ENCODE measurements at regions not wholly inside any gene's neighbourhood (a gene's known extent, or its start where the extent isn't known, plus 50 kb on each side); places are given as distances from the start of the nearest gene placed in this dataset.

DNA sequence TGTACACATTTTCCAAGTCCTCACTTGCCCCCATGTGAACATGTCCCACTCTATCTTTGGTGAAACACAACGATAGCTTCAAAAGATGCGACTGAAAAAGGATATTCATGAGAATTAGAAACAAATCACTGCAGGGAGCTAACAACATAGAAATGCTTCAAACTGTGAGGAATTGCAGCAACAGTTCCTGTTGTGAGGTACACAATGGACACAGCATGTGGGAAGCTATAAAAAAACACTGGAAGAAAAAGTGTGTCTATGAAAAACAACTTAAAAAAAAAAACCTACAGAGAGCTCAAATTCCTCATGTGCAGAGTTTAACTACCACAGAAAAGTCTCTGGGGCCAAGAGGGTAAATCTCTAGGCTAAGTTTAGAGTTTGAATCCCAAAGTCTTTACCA is 51.6 kb upstream of the BLTP1 start:
- 58 to 64% methylated on average over 2 of the region's 2 CpGs for WGBS, 2 donors
- TF ChIP-seq, protein P1, sequence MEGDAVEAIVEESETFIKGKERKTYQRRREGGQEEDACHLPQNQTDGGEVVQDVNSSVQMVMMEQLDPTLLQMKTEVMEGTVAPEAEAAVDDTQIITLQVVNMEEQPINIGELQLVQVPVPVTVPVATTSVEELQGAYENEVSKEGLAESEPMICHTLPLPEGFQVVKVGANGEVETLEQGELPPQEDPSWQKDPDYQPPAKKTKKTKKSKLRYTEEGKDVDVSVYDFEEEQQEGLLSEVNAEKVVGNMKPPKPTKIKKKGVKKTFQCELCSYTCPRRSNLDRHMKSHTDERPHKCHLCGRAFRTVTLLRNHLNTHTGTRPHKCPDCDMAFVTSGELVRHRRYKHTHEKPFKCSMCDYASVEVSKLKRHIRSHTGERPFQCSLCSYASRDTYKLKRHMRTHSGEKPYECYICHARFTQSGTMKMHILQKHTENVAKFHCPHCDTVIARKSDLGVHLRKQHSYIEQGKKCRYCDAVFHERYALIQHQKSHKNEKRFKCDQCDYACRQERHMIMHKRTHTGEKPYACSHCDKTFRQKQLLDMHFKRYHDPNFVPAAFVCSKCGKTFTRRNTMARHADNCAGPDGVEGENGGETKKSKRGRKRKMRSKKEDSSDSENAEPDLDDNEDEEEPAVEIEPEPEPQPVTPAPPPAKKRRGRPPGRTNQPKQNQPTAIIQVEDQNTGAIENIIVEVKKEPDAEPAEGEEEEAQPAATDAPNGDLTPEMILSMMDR (IDR thresholded peaks at IDR 0.05; ENCODE audit: control extremely low read depth, extremely low read depth) = no peak
- no peak overlapping the region for H3K4me3 ChIP-seq

DNA sequence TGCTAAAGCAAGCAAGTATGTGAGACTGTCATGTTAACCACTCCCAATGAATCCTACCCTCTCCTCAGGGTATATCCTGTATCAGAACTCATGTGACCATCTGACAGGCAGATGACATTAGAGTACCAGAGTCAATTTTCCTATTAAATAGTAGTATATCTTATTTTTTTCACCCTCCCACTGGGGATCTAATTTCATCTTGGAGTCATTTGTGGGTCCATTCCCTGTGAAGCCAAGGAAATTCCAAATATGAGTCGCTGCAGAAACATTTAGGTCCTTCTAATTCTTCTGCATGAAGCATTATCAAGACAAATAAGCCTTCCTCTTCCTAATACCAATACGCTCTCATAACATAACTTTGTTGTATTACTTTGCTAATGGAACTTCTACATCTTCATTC is 52.2 kb upstream of the BLTP1 start:
- Histone ChIP-seq H3K9me3 (ENCODE audit: control insufficient read depth in 4 of 4, insufficient read depth in 3 of 4, low read length in 3 of 4) (no peaks in the 10 kb centered on the region), H3K4me3 (no peak overlapping the region), H3K27ac (ENCODE audit: low read depth in 1 of 2, low read length in 1 of 2) (no peak overlapping the region), H3K9ac (ENCODE audit: insufficient read depth in 1 of 2, low read length in 2 of 2) (no peak overlapping the region), H3K4me1 (ENCODE audit: control insufficient read depth in 5 of 5, insufficient read depth in 5 of 5, low read length in 5 of 5) (no peaks in the 10 kb centered on the region), H3K36me3 (ENCODE audit: control insufficient read depth in 4 of 4, insufficient read depth in 4 of 4, low read length in 4 of 4) (no peaks in the 10 kb centered on the region), H3K27me3 (ENCODE audit: control insufficient read depth in 3 of 3, insufficient read depth in 3 of 3, low read length in 2 of 3) (no peaks in the 10 kb centered on the region)
- ATAC-seq (ENCODE audit: insufficient read depth, low FRiP score) = no peak
- DNase-seq = no peak
- 85 to 94% methylated on average over 2 of the region's 2 CpGs for WGBS, 2 donors
- TF ChIP-seq, protein P1 (IDR thresholded peaks at IDR 0.05; ENCODE audit: control extremely low read depth, extremely low read depth) = no peak

More for the DNA sequence above, 51.6 kb upstream of the BLTP1 start:
- Histone ChIP-seq H3K27ac (ENCODE audit: low read depth in 1 of 2, low read length in 1 of 2) (no peak overlapping the region), H3K36me3 (ENCODE audit: control insufficient read depth in 4 of 4, insufficient read depth in 4 of 4, low read length in 4 of 4) (no peaks in the 10 kb centered on the region), H3K9ac (ENCODE audit: insufficient read depth in 1 of 2, low read length in 2 of 2) (no peak overlapping the region), H3K9me3 (ENCODE audit: control insufficient read depth in 4 of 4, insufficient read depth in 3 of 4, low read length in 3 of 4) (no peaks in the 10 kb centered on the region), H3K4me1 (ENCODE audit: control insufficient read depth in 5 of 5, insufficient read depth in 5 of 5, low read length in 5 of 5) (no peaks in the 10 kb centered on the region), H3K27me3 (ENCODE audit: control insufficient read depth in 3 of 3, insufficient read depth in 3 of 3, low read length in 2 of 3) (no peaks in the 10 kb centered on the region)
- DNase-seq = no peak
- no peak for ATAC-seq (ENCODE audit: insufficient read depth, low FRiP score)

DNA sequence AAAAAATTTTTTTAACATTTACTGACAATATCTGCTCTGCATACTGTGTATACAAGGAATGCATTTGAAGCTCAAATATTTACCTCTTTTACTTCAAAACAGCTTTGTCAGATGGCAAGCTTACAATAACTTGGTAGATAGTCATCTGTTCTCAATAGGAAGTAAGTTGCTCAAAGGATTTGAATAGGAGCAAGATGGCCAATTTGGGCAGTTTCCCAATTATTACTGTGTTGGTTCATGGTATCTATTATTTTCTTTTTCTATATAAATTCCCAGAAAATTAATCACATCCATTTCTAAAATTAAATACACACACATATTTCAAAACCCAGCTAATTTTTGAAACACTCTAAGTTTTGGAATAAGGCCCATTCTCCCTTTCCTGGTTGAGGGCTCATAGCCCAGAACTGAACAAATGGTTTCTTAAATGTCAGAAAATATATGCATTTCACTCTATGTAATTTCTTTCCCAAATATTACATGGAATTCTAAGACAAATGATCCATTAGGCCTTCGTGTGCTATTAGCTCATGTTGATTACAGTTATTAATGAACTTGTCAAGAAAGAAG is 60.2 kb upstream of the BLTP1 start:
- Histone ChIP-seq H3K4me1 (ENCODE audit: control insufficient read depth in 5 of 5, insufficient read depth in 5 of 5, low read length in 5 of 5) (peaks cover 0 to 11% (median under 1%) of the 10 kb centered on the region in 5 donors), H3K27ac (ENCODE audit: low read depth in 1 of 2, low read length in 1 of 2) (no peak overlapping the region), H3K36me3 (ENCODE audit: control insufficient read depth in 4 of 4, insufficient read depth in 4 of 4, low read length in 4 of 4) (no peaks in the 10 kb centered on the region), H3K9ac (ENCODE audit: insufficient read depth in 1 of 2, low read length in 2 of 2) (no peak overlapping the region), H3K27me3 (ENCODE audit: control insufficient read depth in 3 of 3, insufficient read depth in 3 of 3, low read length in 2 of 3) (no peaks in the 10 kb centered on the region), H3K4me3 (no peak overlapping the region), H3K9me3 (ENCODE audit: control insufficient read depth in 4 of 4, insufficient read depth in 3 of 4, low read length in 3 of 4) (no peaks in the 10 kb centered on the region)
- DNase-seq (peak in 2 of 3 donors; percentile 52 to 69), ATAC-seq (ENCODE audit: insufficient read depth, low FRiP score) (no peak)
- WGBS, 2 donors = 70 to 78% methylated on average over 1 of the region's 1 CpG
- TF ChIP-seq, protein P1 (IDR thresholded peaks at IDR 0.05; ENCODE audit: control extremely low read depth, extremely low read depth) = no peak

DNA sequence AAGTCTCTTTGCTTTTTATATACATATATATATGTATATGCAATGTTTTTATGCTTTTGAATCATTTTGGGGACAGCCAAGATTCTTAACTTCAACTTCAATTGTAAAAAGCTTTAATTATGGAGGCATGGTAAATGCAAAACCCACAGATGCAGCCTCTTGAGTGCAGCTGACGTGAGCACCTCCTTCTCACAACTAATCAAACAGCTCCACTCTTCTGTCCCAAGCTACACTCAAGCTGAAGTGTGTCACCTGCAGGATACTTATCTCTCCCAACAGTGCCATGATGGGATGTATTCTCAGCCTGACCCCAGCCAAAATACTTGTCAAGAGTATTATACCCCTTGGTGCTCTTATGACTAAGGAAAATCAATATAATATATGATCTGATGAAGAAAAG is 60.7 kb upstream of the BLTP1 start:
- TF ChIP-seq, protein P1 (IDR thresholded peaks at IDR 0.05; ENCODE audit: control extremely low read depth, extremely low read depth) = no peak
- Histone ChIP-seq H3K4me3 (no peak overlapping the region), H3K4me1 (ENCODE audit: control insufficient read depth in 5 of 5, insufficient read depth in 5 of 5, low read length in 5 of 5) (peaks cover 0 to 17% (median 5%) of the 10 kb centered on the region in 5 donors), H3K27ac (ENCODE audit: low read depth in 1 of 2, low read length in 1 of 2) (no peak overlapping the region), H3K36me3 (ENCODE audit: control insufficient read depth in 4 of 4, insufficient read depth in 4 of 4, low read length in 4 of 4) (no peaks in the 10 kb centered on the region), H3K9ac (ENCODE audit: insufficient read depth in 1 of 2, low read length in 2 of 2) (no peak overlapping the region), H3K27me3 (ENCODE audit: control insufficient read depth in 3 of 3, insufficient read depth in 3 of 3, low read length in 2 of 3) (no peaks in the 10 kb centered on the region), H3K9me3 (ENCODE audit: control insufficient read depth in 4 of 4, insufficient read depth in 3 of 4, low read length in 3 of 4) (no peaks in the 10 kb centered on the region)
- 77 to 90% methylated on average over 1 of the region's 1 CpG for WGBS, 2 donors
- no peak for DNase-seq
- ATAC-seq (ENCODE audit: insufficient read depth, low FRiP score) = no peak
